ENCODE measurements at regions not wholly inside any gene's neighbourhood (a gene's known extent, or its start where the extent isn't known, plus 50 kb on each side); places are given as distances from the start of the nearest gene placed in this dataset.

GRCh38 chr21:16011719-16012118, 281.9 kb downstream of the USP25 start:
- DNase-seq (ENCODE audit: extremely low read depth in 1 of 2, low read depth in 1 of 2) = no peak

GRCh38 chr21:16013570-16013969, 283.8 kb downstream of the USP25 start:
- DNase-seq (ENCODE audit: extremely low read depth in 1 of 2, low read depth in 1 of 2) = no peak

GRCh38 chr21:16020878-16021277, 291.1 kb downstream of the USP25 start:
- DNase-seq (ENCODE audit: extremely low read depth in 1 of 2, low read depth in 1 of 2) = no peak

- DNase-seq (ENCODE audit: extremely low read depth in 1 of 2, low read depth in 1 of 2) = no peak
Observed at GRCh38 chr21:16022116-16022515, 292.3 kb downstream of the USP25 start.

- no peak for DNase-seq (ENCODE audit: extremely low read depth in 1 of 2, low read depth in 1 of 2)
Observed at GRCh38 chr21:16022921-16023320, 293.1 kb downstream of the USP25 start.

- no peak for DNase-seq (ENCODE audit: extremely low read depth in 1 of 2, low read depth in 1 of 2)
Observed at GRCh38 chr21:16028142-16028541, 298.4 kb downstream of the USP25 start.

GRCh38 chr21:16028941-16029464, 299.2 kb downstream of the USP25 start:
- no peak for DNase-seq (ENCODE audit: extremely low read depth in 1 of 2, low read depth in 1 of 2)

GRCh38 chr21:16033193-16033592, 303.4 kb downstream of the USP25 start:
- no peak for DNase-seq (ENCODE audit: extremely low read depth in 1 of 2, low read depth in 1 of 2)

GRCh38 chr21:16034446-16035190, 304.8 kb downstream of the USP25 start:
- no peak for DNase-seq (ENCODE audit: extremely low read depth in 1 of 2, low read depth in 1 of 2)

GRCh38 chr21:16037421-16037955, 307.7 kb downstream of the USP25 start:
- no peak for DNase-seq (ENCODE audit: extremely low read depth in 1 of 2, low read depth in 1 of 2)

GRCh38 chr21:16040601-16041000, 310.8 kb downstream of the USP25 start:
- no peak for DNase-seq (ENCODE audit: extremely low read depth in 1 of 2, low read depth in 1 of 2)

- no peak for DNase-seq (ENCODE audit: extremely low read depth in 1 of 2, low read depth in 1 of 2)
Observed at GRCh38 chr21:16044676-16045075, 314.9 kb downstream of the USP25 start.

GRCh38 chr21:16046656-16047330, 317.0 kb downstream of the USP25 start:
- DNase-seq (ENCODE audit: extremely low read depth in 1 of 2, low read depth in 1 of 2) = no peak

GRCh38 chr21:16047904-16048303, 318.1 kb downstream of the USP25 start:
- DNase-seq (ENCODE audit: extremely low read depth in 1 of 2, low read depth in 1 of 2) = no peak

- no peak for DNase-seq (ENCODE audit: extremely low read depth in 1 of 2, low read depth in 1 of 2)
Observed at GRCh38 chr21:16055014-16055413, 325.2 kb downstream of the USP25 start.

GRCh38 chr21:16058896-16059295, 329.1 kb downstream of the USP25 start:
- DNase-seq (ENCODE audit: extremely low read depth in 1 of 2, low read depth in 1 of 2) = no peak

- no peak for DNase-seq (ENCODE audit: extremely low read depth in 1 of 2, low read depth in 1 of 2)
Observed at GRCh38 chr21:16059981-16060380, 330.2 kb downstream of the USP25 start.

GRCh38 chr21:16061194-16061593, 331.4 kb downstream of the USP25 start:
- no peak for DNase-seq (ENCODE audit: extremely low read depth in 1 of 2, low read depth in 1 of 2)

GRCh38 chr21:16069178-16070112, 339.7 kb downstream of the USP25 start:
- DNase-seq (ENCODE audit: extremely low read depth in 1 of 2, low read depth in 1 of 2) = no peak

GRCh38 chr21:16070207-16070651, 340.4 kb downstream of the USP25 start:
- DNase-seq (ENCODE audit: extremely low read depth in 1 of 2, low read depth in 1 of 2) = no peak

- no peak for DNase-seq (ENCODE audit: extremely low read depth in 1 of 2, low read depth in 1 of 2)
Observed at GRCh38 chr21:16071092-16071491, 341.3 kb downstream of the USP25 start.

Data from activated CD8-positive, alpha-beta memory T cell treated with anti-CD3 and anti-CD28 coated beads for 1 hour (primary cell).